DND-41 (cell line): ENCODE measurements at regions not wholly inside any gene's neighbourhood (a gene's known extent, or its start where the extent isn't known, plus 50 kb on each side); places are given as distances from the start of the nearest gene placed in this dataset.

ENCODE experiments used
- EZH2 ChIP-seq: IDR thresholded peaks from 3 replicates; pipeline ENCODE4 v1.6.1; 2012; ENCODE audit warnings: borderline replicate concordance, low read depth, mild to moderate bottlenecking, moderate library complexity, low read length, inconsistent platforms; ENCODE audit not compliant: severe bottlenecking
- TF ChIP-seq, protein P1 (sequence below): IDR thresholded peaks from 2 replicates; pipeline ENCODE4 v1.5.1; 2012; ENCODE audit warnings: borderline replicate concordance, low read length, moderate library complexity, mild to moderate bottlenecking; ENCODE audit not compliant: poor library complexity, severe bottlenecking; ENCODE audit errors: extremely low read depth

DNA sequence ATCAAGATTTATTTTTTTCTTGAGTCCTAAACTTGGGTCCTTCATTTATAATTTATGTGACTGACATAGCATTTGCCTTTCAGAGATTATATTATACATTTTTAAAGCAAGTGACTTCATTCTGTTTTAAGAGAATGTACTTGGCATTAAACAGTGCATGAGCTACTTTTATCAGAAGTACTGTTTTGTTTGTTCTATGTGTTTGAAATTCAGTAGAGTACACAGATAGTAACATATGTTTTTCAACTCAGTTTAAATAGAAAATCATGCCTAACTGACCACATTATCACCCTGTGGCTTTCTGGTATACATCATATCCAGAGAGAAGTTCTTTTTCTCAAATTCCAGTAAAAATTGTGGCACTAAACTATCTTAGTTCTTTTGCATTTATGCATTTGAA is 335.3 kb upstream of the CDH18 start:
- TF ChIP-seq, protein P1, sequence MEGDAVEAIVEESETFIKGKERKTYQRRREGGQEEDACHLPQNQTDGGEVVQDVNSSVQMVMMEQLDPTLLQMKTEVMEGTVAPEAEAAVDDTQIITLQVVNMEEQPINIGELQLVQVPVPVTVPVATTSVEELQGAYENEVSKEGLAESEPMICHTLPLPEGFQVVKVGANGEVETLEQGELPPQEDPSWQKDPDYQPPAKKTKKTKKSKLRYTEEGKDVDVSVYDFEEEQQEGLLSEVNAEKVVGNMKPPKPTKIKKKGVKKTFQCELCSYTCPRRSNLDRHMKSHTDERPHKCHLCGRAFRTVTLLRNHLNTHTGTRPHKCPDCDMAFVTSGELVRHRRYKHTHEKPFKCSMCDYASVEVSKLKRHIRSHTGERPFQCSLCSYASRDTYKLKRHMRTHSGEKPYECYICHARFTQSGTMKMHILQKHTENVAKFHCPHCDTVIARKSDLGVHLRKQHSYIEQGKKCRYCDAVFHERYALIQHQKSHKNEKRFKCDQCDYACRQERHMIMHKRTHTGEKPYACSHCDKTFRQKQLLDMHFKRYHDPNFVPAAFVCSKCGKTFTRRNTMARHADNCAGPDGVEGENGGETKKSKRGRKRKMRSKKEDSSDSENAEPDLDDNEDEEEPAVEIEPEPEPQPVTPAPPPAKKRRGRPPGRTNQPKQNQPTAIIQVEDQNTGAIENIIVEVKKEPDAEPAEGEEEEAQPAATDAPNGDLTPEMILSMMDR, result no peak
- TF ChIP-seq EZH2, result no peak
